NCI-H510A treated with DMSO at 0.1 percent for 48 hours (cell line): ENCODE measurements at regions not wholly inside any gene's neighbourhood (a gene's known extent, or its start where the extent isn't known, plus 50 kb on each side); places are given as distances from the start of the nearest gene placed in this dataset.
"Not testable (repeated sequence)": the region's sequence is repeated elsewhere in the genome, so short reads cannot be mapped to it uniquely, and the experiment has no call there.

Experiments used
- DNase-seq: peaks from one replicate; lab custom pipeline; 2025; lab: John Stamatoyannopoulos, UW

DNA sequence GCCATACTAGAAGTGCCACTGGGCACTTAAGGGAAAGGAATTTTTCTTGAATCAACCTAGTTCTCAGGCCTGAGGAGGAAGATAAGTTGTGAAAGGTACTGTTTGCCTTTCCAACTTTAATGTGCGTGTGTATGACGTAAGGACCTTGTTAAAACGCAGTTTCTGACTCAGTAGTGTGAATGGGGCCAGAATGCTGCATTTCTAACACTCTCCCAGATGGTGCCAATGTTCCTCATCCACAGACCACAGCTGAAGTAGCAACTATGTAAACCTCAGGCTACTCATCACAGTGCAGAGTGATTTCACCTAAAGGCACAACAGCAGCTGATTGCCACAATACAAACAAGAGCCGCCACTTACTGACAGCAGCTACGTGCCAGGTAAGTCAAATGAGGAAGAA, 103.6 kb downstream of the OTOL1 start:
- peak; percentile 90 for DNase-seq

- DNase-seq: no peak
These were observed 105.9 kb downstream of the OTOL1 start for GRCh38 chr3:161602475-161602874.

DNA sequence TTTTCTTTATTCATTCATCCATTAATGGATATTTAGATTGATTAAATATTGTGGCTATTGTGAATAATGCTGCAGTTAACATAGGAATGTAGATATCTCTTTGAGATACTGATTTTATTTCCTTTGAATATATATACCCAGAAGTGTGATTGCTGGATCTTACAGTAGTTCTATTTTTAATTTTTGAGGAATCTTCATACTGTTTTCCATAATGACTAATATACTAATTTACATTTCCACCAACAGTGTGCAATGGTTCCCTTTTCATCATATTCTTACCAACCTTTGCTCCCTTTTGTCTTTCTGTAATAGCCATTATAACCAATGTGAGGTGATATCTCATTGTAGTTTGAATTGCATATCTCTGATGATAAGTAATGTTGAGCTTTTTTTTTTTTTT, 106.3 kb downstream of the OTOL1 start:
- no peak for DNase-seq

DNA sequence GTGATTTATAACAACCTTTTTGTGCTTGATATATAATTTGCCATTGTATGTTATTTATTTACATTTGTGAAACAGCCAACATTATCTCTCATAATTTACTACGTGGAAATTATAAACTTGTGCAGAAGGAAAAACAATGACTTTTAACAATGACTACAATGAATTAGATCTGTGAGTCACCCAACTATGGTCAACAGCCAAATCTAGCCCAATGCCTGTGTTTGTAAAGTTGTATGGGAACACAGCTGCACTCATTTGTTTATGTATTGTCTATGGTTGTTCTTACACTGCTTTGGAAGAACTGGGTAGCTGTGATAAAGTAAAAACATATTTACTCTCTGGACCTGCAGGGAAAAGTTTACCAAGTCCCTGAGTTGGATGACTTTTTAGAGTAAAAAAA, 110.4 kb downstream of the OTOL1 start:
- no peak for DNase-seq

DNA sequence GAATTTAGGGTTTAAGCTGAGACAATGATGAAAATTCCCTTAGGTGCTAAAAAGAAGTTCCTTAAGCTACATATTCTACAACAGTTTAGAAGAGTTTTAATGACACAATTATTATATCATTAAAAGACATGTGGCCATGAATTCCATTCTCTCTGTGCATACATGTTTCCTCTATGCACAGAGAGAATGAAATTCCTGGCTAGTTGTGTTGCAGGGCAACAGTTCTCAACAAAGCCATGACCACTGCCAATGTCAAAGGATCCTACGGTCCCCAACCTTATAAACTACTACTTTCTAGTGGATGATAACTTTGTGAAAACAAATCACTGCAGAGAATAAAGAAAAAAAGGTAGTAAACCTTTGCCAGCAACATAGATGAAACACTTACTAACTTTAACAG, 122.7 kb downstream of the OTOL1 start:
- DNase-seq: no peak

DNA sequence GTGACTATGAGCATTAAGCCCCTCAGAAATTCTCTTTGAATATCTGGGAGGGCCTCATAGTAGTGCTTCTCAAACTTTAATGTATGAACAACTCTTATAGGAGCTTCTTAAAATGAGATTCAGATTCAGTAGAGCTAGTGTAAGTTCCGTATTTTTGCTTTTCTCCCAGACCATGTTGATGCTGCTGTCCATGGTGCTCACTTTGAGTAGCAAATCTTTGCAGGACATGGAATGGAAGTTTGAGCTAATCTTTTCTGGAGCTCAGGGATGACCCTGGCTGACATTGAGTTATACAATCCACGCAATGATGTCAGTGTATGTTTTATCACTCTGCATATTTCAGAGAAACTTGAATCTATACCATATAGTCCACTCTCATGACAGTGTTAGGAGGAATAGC, 134.2 kb downstream of the OTOL1 start:
- no peak for DNase-seq

DNA sequence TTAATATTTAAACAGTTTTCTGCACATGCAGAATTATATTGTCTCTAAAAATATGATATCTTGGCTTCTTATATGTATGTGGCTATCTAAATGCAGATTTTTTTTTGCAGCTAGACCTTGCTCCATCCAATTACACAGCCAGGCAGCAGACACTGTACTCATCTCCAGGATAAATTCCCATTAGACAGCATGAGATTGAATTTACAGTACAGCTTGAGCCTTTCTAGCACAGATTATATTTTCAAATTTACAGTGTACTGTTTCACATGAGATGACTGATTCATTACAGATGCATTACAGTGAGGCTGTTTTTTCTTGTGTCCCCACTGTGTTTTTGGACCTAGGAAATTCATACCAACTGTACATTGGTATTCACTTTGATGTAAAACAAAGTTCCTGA, 134.9 kb downstream of the OTOL1 start:
- DNase-seq: no peak

DNA sequence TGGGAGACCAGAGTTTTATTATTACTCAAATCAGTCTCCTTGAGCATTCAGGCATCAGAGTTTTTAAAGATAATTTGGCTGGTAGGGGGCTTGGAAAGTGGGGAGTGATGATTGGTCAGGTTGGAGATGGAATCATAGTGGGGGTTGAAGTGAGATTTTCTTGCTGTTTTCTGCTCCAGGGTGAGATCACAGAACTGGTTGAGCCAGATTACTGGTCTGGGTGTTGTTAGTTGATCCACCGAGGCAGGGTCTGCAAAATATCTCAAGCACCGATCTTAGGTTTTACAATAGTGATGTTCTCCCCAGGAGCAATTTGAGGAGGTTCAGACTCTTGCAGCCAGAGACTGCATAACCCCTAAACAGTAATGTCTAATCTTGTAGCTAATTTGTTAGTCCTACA, 141.0 kb downstream of the OTOL1 start:
- no peak for DNase-seq

GRCh38 chr3:161639095-161639494, 142.5 kb downstream of the OTOL1 start:
- not testable (repeated sequence) for DNase-seq

- DNase-seq: no peak
These were observed 143.6 kb downstream of the OTOL1 start for GRCh38 chr3:161640181-161640580.

GRCh38 chr3:161641287-161641686, 144.7 kb downstream of the OTOL1 start:
- DNase-seq: no peak

- DNase-seq: no peak
These were observed 148.5 kb downstream of the OTOL1 start for GRCh38 chr3:161644891-161645635.

DNA sequence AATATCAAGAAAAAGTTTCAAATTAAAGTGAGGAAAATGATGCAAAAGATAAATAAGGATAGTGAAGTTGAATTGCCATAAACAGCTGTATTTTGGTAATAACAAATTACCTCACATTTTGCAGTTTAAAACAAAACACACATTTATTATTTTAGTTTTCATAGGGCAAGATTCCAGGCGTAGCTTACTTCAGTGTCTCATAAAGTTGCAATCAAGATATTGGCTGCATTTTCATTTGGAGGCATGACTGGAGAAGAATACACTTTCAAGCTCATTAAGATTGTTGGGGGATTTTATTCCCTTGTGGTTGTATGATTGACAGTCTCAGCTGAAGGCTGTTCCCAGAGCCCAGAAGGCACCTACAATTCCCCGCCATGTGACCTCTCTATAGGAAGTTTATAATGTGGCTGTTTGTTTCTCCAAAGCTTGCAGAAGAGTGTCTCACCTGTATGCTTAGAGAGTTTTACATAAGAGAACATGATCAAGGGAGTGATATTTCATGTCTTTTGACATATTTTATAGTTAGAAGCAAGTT, 151.4 kb downstream of the OTOL1 start:
- no peak for DNase-seq

DNA sequence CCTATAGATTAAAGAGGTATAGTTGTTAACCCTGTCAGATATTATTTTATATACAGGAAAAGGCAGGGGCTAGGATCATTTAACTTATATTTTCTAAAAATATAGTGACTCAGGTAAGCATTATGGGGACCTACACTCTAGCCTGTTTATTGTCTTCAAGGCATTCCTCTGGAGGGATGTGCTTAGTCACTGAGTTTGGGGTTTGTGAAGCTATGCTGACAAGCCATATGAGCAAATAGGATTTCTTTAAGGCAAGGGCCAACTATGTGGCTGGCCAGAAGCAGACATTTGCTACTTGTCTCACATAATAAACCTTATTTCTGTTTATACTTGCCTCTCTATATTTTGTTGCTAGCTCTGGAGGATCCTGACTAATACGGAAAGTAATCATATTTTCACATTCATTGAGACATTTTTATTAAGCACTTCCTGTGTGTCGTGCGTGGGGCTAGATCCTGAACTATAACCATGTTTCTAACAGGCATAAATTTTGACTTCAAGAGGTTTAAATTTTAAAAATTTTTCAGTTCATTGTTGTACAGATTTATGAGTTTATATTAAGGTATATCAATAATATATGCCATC, 153.4 kb downstream of the OTOL1 start:
- DNase-seq: no peak

DNA sequence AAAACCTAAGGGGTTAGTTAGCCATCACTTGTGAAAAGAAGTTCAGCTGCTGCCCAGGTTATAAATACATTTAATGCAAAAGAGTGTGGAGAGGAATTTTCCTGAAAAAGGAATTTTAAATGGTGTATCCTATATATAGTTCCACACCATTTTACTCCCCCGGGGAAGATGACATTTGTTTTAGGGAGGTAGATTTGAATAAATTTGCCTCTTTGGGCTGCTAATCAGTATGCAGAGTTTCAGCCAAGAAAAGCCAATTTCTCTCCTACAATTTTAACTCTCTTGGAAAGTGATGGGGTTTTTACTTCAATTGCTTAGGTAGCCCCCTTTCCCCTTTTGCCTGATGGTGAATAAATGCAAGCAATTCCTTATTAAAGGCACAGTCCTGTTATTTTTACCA, 161.2 kb downstream of the OTOL1 start:
- DNase-seq: no peak

DNA sequence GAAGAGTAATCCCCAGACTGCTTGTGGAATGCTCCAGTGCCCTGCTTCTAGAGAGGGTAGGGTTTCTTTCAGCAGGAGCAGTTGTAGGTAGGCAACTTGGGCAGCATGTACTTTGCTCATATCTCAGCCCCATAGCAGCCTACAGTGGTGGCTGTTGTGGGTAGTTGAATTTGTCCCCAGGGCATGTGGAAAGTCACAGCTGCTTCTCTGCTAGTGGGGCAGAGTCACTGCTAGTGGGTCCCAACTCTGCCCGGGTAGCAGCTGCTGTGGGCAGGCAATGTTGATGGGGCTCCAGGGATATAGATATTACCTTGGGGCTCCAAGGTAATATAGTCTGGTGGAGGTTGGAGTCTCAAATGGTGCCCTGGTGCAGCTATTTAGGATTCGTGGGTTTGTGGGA, 174.5 kb downstream of the OTOL1 start:
- no peak for DNase-seq

GRCh38 chr3:161672478-161672877, 175.9 kb downstream of the OTOL1 start:
- no peak for DNase-seq

DNA sequence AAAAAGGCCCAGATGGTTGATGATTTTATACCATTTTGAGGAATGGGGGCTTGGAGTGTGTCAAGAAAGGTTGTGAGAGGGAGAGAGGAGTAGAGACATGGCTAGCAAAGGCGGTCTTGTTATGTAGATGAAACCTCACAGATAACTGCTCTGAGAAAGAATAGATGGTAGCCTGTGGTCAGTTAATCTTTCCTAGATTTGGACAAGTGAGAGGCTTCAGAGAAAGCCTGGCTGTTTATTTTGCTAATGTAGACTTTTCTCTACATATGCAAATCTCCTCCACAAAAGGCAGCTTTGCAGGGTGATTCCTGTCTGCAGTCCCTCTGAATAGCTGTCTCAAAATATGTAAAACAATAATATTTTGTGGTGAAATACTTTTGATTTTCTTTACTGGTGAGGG, 177.3 kb downstream of the OTOL1 start:
- DNase-seq: no peak

DNA sequence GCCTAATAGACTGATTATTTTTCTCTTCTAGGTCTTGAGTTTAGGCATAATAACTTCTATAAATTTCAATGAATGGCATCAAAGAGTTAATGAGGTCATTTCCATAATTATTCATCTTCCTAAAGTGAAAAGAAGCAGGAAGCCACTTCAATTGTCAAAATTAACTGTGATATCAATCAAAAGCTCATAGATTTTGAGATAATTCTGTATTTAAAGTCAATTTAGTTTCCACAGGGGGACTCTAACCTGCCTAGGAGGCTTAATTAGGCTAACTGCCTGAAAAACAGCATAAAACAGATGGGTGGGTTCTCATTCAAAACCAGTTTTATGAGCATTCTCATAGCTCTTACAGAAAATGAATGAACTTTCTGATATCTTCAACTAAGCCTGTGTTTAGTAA, 177.8 kb downstream of the OTOL1 start:
- no peak for DNase-seq

- DNase-seq: not testable (repeated sequence)
These were observed 185.2 kb downstream of the OTOL1 start for GRCh38 chr3:161681831-161682230.

- DNase-seq: no peak
These were observed 186.1 kb downstream of the OTOL1 start for GRCh38 chr3:161682715-161683114.

- DNase-seq: peak; percentile 31
These were observed 193.1 kb downstream of the OTOL1 start for GRCh38 chr3:161689584-161690298.

- no peak for DNase-seq
These were observed 193.7 kb downstream of the OTOL1 start for GRCh38 chr3:161690299-161690620.
